ENCODE measurements at regions not wholly inside any gene's neighbourhood (a gene's known extent, or its start where the extent isn't known, plus 50 kb on each side); places are given as distances from the start of the nearest gene placed in this dataset.
"Not testable (repeated sequence)": the region's sequence is repeated elsewhere in the genome, so short reads cannot be mapped to it uniquely, and the experiment has no call there.

DNA sequence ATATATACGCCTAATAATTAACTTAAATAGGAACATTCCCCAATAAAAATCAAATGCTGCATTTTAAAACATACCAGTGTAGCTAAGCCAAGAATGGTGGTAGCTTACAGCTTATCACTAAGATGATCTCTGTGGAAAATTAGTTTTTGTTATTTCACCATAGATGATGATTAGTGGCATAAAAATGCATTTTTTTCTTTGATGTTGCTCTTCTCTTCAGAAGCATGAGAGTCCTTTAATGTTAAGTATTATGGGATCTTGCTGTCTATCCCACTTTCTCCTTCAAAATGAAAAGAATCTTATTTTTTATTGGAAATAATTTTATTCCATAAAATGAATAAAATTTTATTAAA lies 731.0 kb downstream of the SLITRK1 start:
- no peak for DNase-seq
- no peak overlapping the region for H3K4me3 ChIP-seq (ENCODE audit: low read depth, low read length)
- no peaks in the 10 kb centered on the region for H3K36me3 ChIP-seq (replicated peaks)
- no peak overlapping the region for H3K27ac ChIP-seq
- in situ Hi-C loops (cut with HindIII; ENCODE audit: low pct_ligation_motif_present, low sequenced_read_pairs) = no loop called here
- TF ChIP-seq, protein P1, sequence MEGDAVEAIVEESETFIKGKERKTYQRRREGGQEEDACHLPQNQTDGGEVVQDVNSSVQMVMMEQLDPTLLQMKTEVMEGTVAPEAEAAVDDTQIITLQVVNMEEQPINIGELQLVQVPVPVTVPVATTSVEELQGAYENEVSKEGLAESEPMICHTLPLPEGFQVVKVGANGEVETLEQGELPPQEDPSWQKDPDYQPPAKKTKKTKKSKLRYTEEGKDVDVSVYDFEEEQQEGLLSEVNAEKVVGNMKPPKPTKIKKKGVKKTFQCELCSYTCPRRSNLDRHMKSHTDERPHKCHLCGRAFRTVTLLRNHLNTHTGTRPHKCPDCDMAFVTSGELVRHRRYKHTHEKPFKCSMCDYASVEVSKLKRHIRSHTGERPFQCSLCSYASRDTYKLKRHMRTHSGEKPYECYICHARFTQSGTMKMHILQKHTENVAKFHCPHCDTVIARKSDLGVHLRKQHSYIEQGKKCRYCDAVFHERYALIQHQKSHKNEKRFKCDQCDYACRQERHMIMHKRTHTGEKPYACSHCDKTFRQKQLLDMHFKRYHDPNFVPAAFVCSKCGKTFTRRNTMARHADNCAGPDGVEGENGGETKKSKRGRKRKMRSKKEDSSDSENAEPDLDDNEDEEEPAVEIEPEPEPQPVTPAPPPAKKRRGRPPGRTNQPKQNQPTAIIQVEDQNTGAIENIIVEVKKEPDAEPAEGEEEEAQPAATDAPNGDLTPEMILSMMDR (IDR thresholded peaks at IDR 0.05; ENCODE audit: low read depth, low read length, missing control alignments) = no peak
- no peaks in the 10 kb centered on the region for H3K27me3 ChIP-seq (replicated peaks)

DNA sequence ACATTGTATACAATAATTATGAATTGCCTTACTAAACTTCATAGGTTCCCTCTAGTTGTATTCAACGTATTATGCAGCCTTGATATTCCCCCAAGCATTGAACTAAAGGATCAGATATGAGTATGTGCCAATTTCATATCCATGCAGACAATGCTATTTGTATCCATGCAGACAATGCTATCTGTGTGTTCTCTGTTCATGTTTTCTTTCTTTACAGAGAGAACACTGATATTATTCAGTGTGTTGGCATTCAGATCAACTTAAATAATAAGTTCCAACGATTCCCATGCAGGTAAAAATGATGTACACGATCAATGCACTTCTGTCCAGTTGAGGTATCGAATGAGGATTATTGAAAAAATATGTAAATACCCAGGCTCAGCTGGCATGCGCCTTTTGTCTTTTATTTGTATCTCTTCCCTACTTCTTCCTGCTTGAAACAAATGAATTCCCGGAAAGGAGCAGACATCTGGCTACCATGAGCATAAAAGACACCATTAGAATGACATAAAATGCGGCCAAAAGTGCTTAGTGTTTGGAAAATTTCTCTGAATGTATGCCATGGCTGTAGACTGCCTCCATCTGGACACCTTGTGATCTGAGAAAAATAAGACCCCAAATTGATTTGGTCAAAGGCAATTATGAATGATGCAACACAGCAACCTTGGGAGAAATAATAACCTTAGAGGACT lies 731.5 kb downstream of the SLITRK1 start:
- TF ChIP-seq, protein P1 (IDR thresholded peaks at IDR 0.05; ENCODE audit: low read depth, low read length, missing control alignments) = no peak
- in situ Hi-C loops (cut with HindIII; ENCODE audit: low pct_ligation_motif_present, low sequenced_read_pairs) = no loop called here
- DNase-seq = no peak
- H3K4me3 ChIP-seq (ENCODE audit: low read depth, low read length) = no peak overlapping the region
- no peaks in the 10 kb centered on the region for H3K27me3 ChIP-seq (replicated peaks)
- H3K36me3 ChIP-seq (replicated peaks) = no peaks in the 10 kb centered on the region
- H3K27ac ChIP-seq = no peak overlapping the region

DNA sequence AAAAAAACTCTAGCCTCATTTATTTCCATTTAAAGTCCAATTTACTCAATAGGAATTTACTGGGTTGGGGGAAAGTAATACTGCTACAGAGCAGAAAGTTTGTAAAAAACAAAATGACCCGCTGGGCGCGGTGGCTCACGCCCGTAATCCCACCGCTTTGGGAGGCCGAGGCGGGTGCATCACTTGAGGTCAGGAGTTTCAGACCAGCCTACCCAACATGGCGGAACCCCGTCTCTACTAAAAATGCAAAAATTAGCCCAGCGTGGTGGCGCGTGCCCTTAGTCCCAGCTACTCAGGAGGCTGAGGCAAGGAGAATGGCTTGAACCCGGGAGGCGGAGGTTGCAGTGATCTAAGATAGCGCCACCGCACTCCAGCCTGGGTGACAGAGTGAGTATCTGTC lies 745.6 kb downstream of the SLITRK1 start:
- Histone ChIP-seq H3K36me3 (replicated peaks) (no peaks in the 10 kb centered on the region), H3K27ac (no peak overlapping the region), H3K27me3 (replicated peaks) (no peaks in the 10 kb centered on the region), H3K4me3 (ENCODE audit: low read depth, low read length) (no peak overlapping the region)
- in situ Hi-C loops (cut with HindIII; ENCODE audit: low pct_ligation_motif_present, low sequenced_read_pairs) = no loop called here
- DNase-seq = no peak
- TF ChIP-seq, protein P1 (IDR thresholded peaks at IDR 0.05; ENCODE audit: low read depth, low read length, missing control alignments) = no peak

DNA sequence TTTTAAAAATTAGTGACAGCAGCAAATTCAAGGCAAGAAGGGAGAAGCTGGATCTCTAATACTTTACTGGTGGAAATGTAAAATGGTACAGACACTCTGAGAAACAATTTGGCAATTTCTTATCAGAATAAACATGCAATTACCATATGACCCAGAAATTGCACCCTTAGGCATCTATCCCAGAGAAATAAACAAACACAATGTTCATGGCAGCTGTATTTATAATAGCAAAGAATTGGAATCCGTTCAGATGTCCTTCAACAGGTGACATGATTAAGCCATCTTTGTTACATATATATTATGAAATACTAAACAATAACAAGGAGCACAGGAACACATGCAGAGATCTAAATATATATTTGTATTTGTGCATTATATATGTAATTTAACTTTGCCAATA lies 756.5 kb downstream of the SLITRK1 start:
- no peak overlapping the region for H3K27ac ChIP-seq
- no peaks in the 10 kb centered on the region for H3K36me3 ChIP-seq (replicated peaks)
- no peak for DNase-seq
- in situ Hi-C loops (cut with HindIII; ENCODE audit: low pct_ligation_motif_present, low sequenced_read_pairs) = no loop called here
- TF ChIP-seq, protein P1 (IDR thresholded peaks at IDR 0.05; ENCODE audit: low read depth, low read length, missing control alignments) = no peak
- no peaks in the 10 kb centered on the region for H3K27me3 ChIP-seq (replicated peaks)
- H3K4me3 ChIP-seq (ENCODE audit: low read depth, low read length) = no peak overlapping the region

DNA sequence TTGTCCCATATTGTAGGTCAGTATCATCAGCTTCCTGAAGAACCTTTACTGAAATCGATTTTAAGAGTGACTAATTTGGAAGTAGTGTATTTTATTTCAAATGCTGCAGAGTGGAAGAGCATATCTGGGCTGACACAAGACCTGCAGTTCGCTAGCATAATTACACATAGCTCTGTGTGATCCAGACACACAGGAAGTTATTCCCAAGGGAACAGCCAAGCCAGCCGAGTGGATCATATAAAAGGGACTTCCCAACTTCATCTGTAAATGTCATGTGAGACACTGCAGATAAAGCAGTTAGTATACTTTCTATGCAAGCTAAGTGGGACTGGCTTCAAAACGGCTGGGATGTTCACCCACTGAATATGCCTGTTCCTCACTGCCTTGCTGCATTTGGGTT lies 760.4 kb downstream of the SLITRK1 start:
- Histone ChIP-seq H3K36me3 (replicated peaks) (no peaks in the 10 kb centered on the region), H3K27ac (no peak overlapping the region), H3K4me3 (ENCODE audit: low read depth, low read length) (no peak overlapping the region), H3K27me3 (replicated peaks) (no peaks in the 10 kb centered on the region)
- in situ Hi-C loops (cut with HindIII; ENCODE audit: low pct_ligation_motif_present, low sequenced_read_pairs) = no loop called here
- DNase-seq = no peak
- TF ChIP-seq, protein P1 (IDR thresholded peaks at IDR 0.05; ENCODE audit: low read depth, low read length, missing control alignments) = no peak

DNA sequence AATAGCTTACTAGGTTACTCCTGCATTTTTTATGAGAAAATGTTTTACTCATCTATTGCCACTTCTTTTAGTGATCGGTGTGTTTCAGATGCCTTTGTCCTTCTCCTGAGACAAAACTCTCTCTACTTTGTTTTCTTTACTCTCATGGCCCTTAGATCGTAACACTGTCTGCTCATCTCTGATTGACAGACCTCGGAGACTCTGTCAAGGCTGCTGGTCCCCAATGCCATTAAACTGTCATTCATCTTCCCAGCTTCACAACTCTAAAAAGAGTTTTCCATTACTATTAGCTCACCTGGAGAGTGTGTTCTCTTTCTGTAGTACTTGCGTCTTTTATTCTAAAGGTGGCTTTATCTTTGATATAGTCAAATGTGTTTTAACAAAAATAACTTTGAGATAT lies 765.2 kb downstream of the SLITRK1 start:
- Histone ChIP-seq H3K27me3 (replicated peaks) (no peaks in the 10 kb centered on the region), H3K4me3 (ENCODE audit: low read depth, low read length) (no peak overlapping the region), H3K27ac (no peak overlapping the region), H3K36me3 (replicated peaks) (no peaks in the 10 kb centered on the region)
- in situ Hi-C loops (cut with HindIII; ENCODE audit: low pct_ligation_motif_present, low sequenced_read_pairs) = no loop called here
- no peak for DNase-seq
- TF ChIP-seq, protein P1 (IDR thresholded peaks at IDR 0.05; ENCODE audit: low read depth, low read length, missing control alignments) = no peak

DNA sequence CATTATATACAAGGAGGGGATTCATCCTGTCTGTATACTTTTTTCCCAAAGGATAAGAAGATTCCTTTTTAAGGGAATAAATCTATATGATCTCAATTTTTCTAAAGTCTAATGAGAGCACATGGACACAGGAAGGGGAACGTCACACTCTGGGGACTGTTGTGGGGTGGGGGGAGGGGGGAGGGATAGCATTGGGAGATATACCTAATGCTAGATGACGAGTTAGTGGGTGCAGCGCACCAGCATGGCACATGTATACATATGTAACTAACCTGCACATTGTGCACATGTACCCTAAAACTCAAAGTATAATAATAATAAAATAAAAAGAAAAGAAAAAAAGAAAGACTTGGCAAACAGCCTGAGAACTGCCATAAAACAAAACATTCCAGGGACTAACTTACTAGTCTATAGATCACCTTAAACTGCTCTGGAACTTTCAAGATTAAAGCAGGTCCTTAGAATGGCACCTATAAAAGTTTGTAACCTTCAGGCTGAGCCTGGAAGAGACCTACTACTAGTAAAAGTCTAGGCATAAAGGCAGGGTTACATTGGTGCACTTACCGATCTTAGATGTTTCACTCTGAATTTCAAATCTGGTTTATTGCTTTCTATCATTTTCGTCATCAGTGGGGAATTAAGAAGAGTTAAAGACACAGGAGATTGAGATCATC lies 780.6 kb downstream of the SLITRK1 start:
- DNase-seq; H3K4me3 ChIP-seq (ENCODE audit: low read depth, low read length); H3K27me3 ChIP-seq (replicated peaks); H3K36me3 ChIP-seq (replicated peaks); in situ Hi-C loops (cut with HindIII; ENCODE audit: low pct_ligation_motif_present, low sequenced_read_pairs); H3K27ac ChIP-seq: not testable (repeated sequence)
